GM12878 (cell line): ENCODE measurements at regions not wholly inside any gene's neighbourhood (a gene's known extent, or its start where the extent isn't known, plus 50 kb on each side); places are given as distances from the start of the nearest gene placed in this dataset.

Experiments
- ATAC-seq: fragments of 200-7000 bp; cut with Tn5 transposase; 3 replicates; pipeline ENCODE4 v1.9.1; 2020; ENCODE audit warnings: mild to moderate bottlenecking, moderate library complexity
- BruUV-seq: library from RNA; stranded (reverse); fragments of 400-500 nt; replicated peaks from 2 replicates; lab custom pipeline; 2021; lab: Mats Ljungman, UMichigan
- CTCF ChIA-PET: fragments of 300-600 bp; sonication (Branson Sonifier 250); formaldehyde crosslinking; extraction: SDS; loops from one replicate; lab custom pipeline; 2021; ENCODE audit warnings: inconsistent platforms; lab: Yijun Ruan, JAX
- POLR2A ChIA-PET: fragments of 350-600 bp; formaldehyde crosslinking; extraction: SDS; loops from one replicate; lab custom pipeline; 2021; ENCODE audit warnings: inconsistent platforms; lab: Charles Lee
- RAD21 ChIA-PET: fragments of 300-600 bp; sonication (Branson Sonifier 250); formaldehyde crosslinking; loops from one replicate; lab custom pipeline; 2023; ENCODE audit warnings: antibody characterized with exemption; ENCODE audit not compliant: unreplicated experiment; lab: Charles Lee
- SMC1A ChIA-PET: fragments of 300-600 bp; sonication (Branson Sonifier 250); formaldehyde crosslinking; loops from one replicate; lab custom pipeline; 2023; ENCODE audit not compliant: unreplicated experiment, uncharacterized antibody; lab: Charles Lee
- DNase-seq: peaks from one replicate; pipeline ENCODE4 v3.0.0-alpha.2; 2011; ENCODE audit warnings: low read depth, low spot score
- FAIRE-seq: peaks from 3 replicates; lab custom pipeline; 2011; peaks lifted over from hg19 to GRCh38; lab: Jason Lieb, UNC
- H2AFZ ChIP-seq: 2 replicates; pipeline ENCODE4 v1.6.0; 2011; ENCODE audit warnings: low read depth, low read length, control low read depth; ENCODE audit not compliant: control insufficient read depth
- H3K27ac ChIP-seq: 2 replicates; pipeline ENCODE4 v1.5.1; 2011; ENCODE audit warnings: control low read depth; ENCODE audit not compliant: control insufficient read depth, insufficient read depth
- H3K27me3 ChIP-seq, 2 experiments: replicated peaks in 1 of 2; 2 replicates each; pipeline versions ENCODE4 v1.6.0 to v1.6.1; 2011; ENCODE audit warnings: low read length in 1 of 2; ENCODE audit not compliant: control insufficient read depth in 2 of 2, insufficient read depth in 2 of 2
- H3K36me3 ChIP-seq, 2 experiments: 2 replicates each; pipeline ENCODE4 v1.5.1; 2011; ENCODE audit warnings: low read length in 1 of 2; ENCODE audit not compliant: control insufficient read depth in 2 of 2, insufficient read depth in 2 of 2
- H3K4me1 ChIP-seq: 2 replicates; pipeline ENCODE4 v1.6.1; 2011; ENCODE audit warnings: mild to moderate bottlenecking, low read length, moderate library complexity, mixed read lengths; ENCODE audit not compliant: control insufficient read depth, insufficient read depth
- H3K4me2 ChIP-seq: 2 replicates; pipeline ENCODE4 v1.6.0; 2011; ENCODE audit warnings: control low read depth; ENCODE audit not compliant: control insufficient read depth, insufficient read depth
- H3K4me3 ChIP-seq: fragments of 200-600 bp; sonication (generic); 2 replicates; pipeline ENCODE4 v1.5.1; 2016
- H3K79me2 ChIP-seq: 2 replicates; pipeline ENCODE4 v1.6.0; 2011; ENCODE audit warnings: low read length; ENCODE audit not compliant: control insufficient read depth, insufficient read depth
- H3K9ac ChIP-seq: 2 replicates; pipeline ENCODE4 v1.8.0; 2011; ENCODE audit warnings: low read length, control low read depth, mixed read lengths; ENCODE audit not compliant: control insufficient read depth, insufficient read depth
- H3K9me3 ChIP-seq: replicated peaks from 3 replicates; pipeline ENCODE4 v1.5.1; 2011; ENCODE audit warnings: mild to moderate bottlenecking, low read length; ENCODE audit not compliant: control insufficient read depth, insufficient read depth
- H4K20me1 ChIP-seq: 2 replicates; pipeline ENCODE4 v1.6.0; 2011; ENCODE audit not compliant: control insufficient read depth, insufficient read depth
- EED ChIP-seq: sonication (generic); IDR thresholded peaks from 2 replicates; pipeline ENCODE4 v1.6.1; 2016; ENCODE audit warnings: antibody characterized with exemption, low read depth
- EZH2 ChIP-seq: IDR thresholded peaks from 2 replicates; pipeline ENCODE4 v1.6.1; 2012; ENCODE audit warnings: low read depth, mild to moderate bottlenecking, control low read depth, inconsistent platforms, low read length, borderline replicate concordance; ENCODE audit not compliant: control insufficient read depth
- GABPA ChIP-seq: IDR thresholded peaks from 2 replicates; pipeline ENCODE4 v1.6.1; 2014; ENCODE audit warnings: antibody characterized with exemption, low read depth, mild to moderate bottlenecking, inconsistent platforms
- IKZF1 ChIP-seq: fragments of 450-650 bp; conservative IDR thresholded peaks from 2 replicates; pipeline ENCODE4 v1.6.1; 2017; ENCODE audit warnings: antibody characterized with exemption, mild to moderate bottlenecking
- IKZF2 ChIP-seq, 2 experiments: fragments of 450-650 bp; IDR thresholded peaks; 2 replicates each; pipeline ENCODE4 v1.6.1; 2017; ENCODE audit warnings: mild to moderate bottlenecking in 2 of 2, moderate library complexity in 2 of 2
- JUND ChIP-seq: IDR thresholded peaks from 2 replicates; pipeline ENCODE4 v1.6.1; 2012; ENCODE audit warnings: low read depth, mild to moderate bottlenecking, low read length, improper control_type of control experiment, moderate library complexity
- KLF5 ChIP-seq: fragments of 450-650 bp; IDR thresholded peaks from 2 replicates; pipeline ENCODE4 v1.6.1; 2014; ENCODE audit warnings: mild to moderate bottlenecking; ENCODE audit not compliant: partially characterized antibody
- NFXL1 ChIP-seq: fragments of 450-650 bp; IDR thresholded peaks from 2 replicates; pipeline ENCODE4 v1.6.1; 2017; ENCODE audit warnings: antibody characterized with exemption, mild to moderate bottlenecking, borderline replicate concordance
- POU2F2 ChIP-seq: IDR thresholded peaks from 3 replicates; pipeline ENCODE4 v1.6.1; 2011; ENCODE audit warnings: low read depth, mild to moderate bottlenecking, low read length, borderline replicate concordance
- STAT1 ChIP-seq: fragments of 450-650 bp; conservative IDR thresholded peaks from 2 replicates; pipeline ENCODE4 v1.6.1; 2014; ENCODE audit warnings: antibody characterized with exemption, mild to moderate bottlenecking
- ZNF24 ChIP-seq: fragments of 450-650 bp; IDR thresholded peaks from 2 replicates; pipeline ENCODE4 v1.6.1; 2017; ENCODE audit warnings: antibody characterized with exemption, mild to moderate bottlenecking
- ZNF622 ChIP-seq: fragments of 450-650 bp; IDR thresholded peaks from 2 replicates; pipeline ENCODE4 v1.6.1; 2017; ENCODE audit warnings: mild to moderate bottlenecking, inconsistent platforms
- WGBS: methylation state at CpG from one replicate; pipeline ENCODE4 v1.1.6; 2016; ENCODE audit warnings: low lambda C conversion rate; ENCODE audit not compliant: insufficient replicate concordance, insufficient coverage; ENCODE audit errors: missing lambda C conversion rate; 5-methylcytosine and 5-hydroxymethylcytosine counted together
- in situ Hi-C: fragments of 300-500 bp; cut with MboI; formaldehyde crosslinking; loops from 9 replicates; pipeline ENCODE4 v1.14.3; 2018; ENCODE audit warnings: mixed read lengths
- intact Hi-C: fragments of 100-400 bp; cut with micrococcal nuclease; formaldehyde crosslinking; loops from one replicate; pipeline ENCODE4 v1.14.2; 2022; ENCODE audit not compliant: unreplicated experiment
- TF ChIP-seq, protein P1 (sequence below): fragments of 450-650 bp; formaldehyde crosslinking; IDR thresholded peaks from 2 replicates; pipeline ENCODE4 v1.5.0; 2022; ENCODE audit warnings: mild to moderate bottlenecking, missing genetic modification characterization
- TF ChIP-seq, protein P2 (sequence below): IDR thresholded peaks from 2 replicates; pipeline ENCODE4 v1.6.1; 2011; ENCODE audit warnings: borderline replicate concordance, low read depth, mild to moderate bottlenecking, moderate library complexity, low read length; ENCODE audit not compliant: insufficient read depth, poor library complexity, severe bottlenecking

DNA sequence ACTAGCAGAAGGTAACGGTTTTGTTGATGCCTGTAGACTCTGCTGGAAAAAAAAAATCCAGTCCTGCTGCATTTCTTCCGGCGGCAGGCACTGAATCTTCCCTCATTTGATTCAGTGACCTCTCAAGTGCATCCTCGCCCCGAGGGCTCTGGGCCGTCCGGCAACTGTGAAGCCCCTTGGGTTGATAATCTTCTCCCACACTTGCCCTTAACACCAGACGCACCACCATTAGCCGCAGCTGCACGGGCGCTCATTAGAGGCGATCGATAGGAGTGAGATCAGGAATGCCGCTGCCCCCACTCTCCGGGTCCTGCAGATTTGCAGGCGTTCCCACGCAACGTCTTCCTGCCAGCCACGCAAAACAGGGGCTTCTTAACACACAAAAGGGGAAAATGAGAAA is 200.0 kb upstream of the MKI67 start:
- Histone ChIP-seq H3K9me3 (no peaks in the 10 kb centered on the region), H3K4me2 (no peak overlapping the region), H4K20me1 (no peaks in the 10 kb centered on the region), H3K36me3 (no peaks in the 10 kb centered on the region), H2AFZ (no peak overlapping the region), H3K4me3 (no peak overlapping the region), H3K27me3 (no peaks in the 10 kb centered on the region), H3K9ac (no peak overlapping the region), H3K27ac (no peak overlapping the region), H3K79me2 (no peaks in the 10 kb centered on the region), H3K4me1 (no peaks in the 10 kb centered on the region)
- ChIA-PET POLR2A (no interaction called here), RAD21 (no interaction called here), SMC1A (no interaction called here), CTCF (no interaction called here)
- no peak for DNase-seq
- WGBS, result 57% methylated on average over 19 of the region's 19 CpGs
- intact Hi-C loops (no loop called here), in situ Hi-C loops (no loop called here)
- no peak for ATAC-seq
- no peak for FAIRE-seq
- BruUV-seq, result no TSS peak
- no peak for TF ChIP-seq STAT1
- no peak for TF ChIP-seq EZH2
- TF ChIP-seq NFXL1, result no peak
- TF ChIP-seq EED, result no peak
- no peak for TF ChIP-seq ZNF622

DNA sequence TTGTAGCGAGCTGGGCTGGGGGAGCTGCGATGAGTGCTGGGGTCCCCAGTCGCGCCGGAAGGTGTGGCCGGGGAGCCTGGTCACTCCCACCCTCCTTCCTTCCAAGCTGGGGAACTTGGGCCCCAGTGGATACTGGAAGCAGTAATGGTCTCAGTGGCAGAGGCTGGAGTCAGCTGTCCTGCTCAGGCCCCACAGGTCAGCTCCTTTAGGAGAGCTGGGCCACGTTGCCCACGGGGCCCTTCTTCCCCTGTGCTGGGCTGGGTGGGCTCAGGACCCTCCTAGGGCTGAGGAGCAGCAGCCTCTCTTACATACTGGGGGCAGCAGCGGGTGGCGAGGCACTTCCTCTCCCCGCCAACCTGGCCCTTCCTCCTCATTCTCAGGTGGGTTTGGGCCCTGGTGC is 200.6 kb upstream of the MKI67 start:
- DNase-seq (no peak), FAIRE-seq (no peak), ATAC-seq (no peak)
- H4K20me1 ChIP-seq, result no peaks in the 10 kb centered on the region
- H3K4me1 ChIP-seq, result no peaks in the 10 kb centered on the region
- no peak overlapping the region for H2AFZ ChIP-seq
- no peaks in the 10 kb centered on the region for H3K9me3 ChIP-seq
- H3K4me3 ChIP-seq, result no peak overlapping the region
- H3K9ac ChIP-seq, result no peak overlapping the region
- H3K4me2 ChIP-seq, result no peak overlapping the region
- H3K36me3 ChIP-seq, result no peaks in the 10 kb centered on the region
- POLR2A ChIA-PET, result no interaction called here
- RAD21 ChIA-PET, result no interaction called here
- no TSS peak for BruUV-seq
- no peaks in the 10 kb centered on the region for H3K79me2 ChIP-seq
- 51% methylated on average over 11 of the region's 11 CpGs for WGBS
- SMC1A ChIA-PET, result no interaction called here
- CTCF ChIA-PET, result no interaction called here
- H3K27ac ChIP-seq, result no peak overlapping the region
- intact Hi-C loops (no loop called here), in situ Hi-C loops (no loop called here)
- H3K27me3 ChIP-seq, result no peaks in the 10 kb centered on the region
- TF ChIP-seq IKZF2 (IDR thresholded peaks at IDR 0.05) (no peak), ZNF24 (no peak), GABPA (no peak), JUND (no peak), POU2F2 (no peak), KLF5 (no peak), IKZF1 (no peak)
- TF ChIP-seq, protein P1, sequence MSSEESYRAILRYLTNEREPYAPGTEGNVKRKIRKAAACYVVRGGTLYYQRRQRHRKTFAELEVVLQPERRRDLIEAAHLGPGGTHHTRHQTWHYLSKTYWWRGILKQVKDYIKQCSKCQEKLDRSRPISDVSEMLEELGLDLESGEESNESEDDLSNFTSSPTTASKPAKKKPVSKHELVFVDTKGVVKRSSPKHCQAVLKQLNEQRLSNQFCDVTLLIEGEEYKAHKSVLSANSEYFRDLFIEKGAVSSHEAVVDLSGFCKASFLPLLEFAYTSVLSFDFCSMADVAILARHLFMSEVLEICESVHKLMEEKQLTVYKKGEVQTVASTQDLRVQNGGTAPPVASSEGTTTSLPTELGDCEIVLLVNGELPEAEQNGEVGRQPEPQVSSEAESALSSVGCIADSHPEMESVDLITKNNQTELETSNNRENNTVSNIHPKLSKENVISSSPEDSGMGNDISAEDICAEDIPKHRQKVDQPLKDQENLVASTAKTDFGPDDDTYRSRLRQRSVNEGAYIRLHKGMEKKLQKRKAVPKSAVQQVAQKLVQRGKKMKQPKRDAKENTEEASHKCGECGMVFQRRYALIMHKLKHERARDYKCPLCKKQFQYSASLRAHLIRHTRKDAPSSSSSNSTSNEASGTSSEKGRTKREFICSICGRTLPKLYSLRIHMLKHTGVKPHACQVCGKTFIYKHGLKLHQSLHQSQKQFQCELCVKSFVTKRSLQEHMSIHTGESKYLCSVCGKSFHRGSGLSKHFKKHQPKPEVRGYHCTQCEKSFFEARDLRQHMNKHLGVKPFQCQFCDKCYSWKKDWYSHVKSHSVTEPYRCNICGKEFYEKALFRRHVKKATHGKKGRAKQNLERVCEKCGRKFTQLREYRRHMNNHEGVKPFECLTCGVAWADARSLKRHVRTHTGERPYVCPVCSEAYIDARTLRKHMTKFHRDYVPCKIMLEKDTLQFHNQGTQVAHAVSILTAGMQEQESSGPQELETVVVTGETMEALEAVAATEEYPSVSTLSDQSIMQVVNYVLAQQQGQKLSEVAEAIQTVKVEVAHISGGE (CRISPR knock-in tag), result no peak
- TF ChIP-seq, protein P2, sequence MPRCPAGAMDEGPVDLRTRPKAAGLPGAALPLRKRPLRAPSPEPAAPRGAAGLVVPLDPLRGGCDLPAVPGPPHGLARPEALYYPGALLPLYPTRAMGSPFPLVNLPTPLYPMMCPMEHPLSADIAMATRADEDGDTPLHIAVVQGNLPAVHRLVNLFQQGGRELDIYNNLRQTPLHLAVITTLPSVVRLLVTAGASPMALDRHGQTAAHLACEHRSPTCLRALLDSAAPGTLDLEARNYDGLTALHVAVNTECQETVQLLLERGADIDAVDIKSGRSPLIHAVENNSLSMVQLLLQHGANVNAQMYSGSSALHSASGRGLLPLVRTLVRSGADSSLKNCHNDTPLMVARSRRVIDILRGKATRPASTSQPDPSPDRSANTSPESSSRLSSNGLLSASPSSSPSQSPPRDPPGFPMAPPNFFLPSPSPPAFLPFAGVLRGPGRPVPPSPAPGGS, result no peak
